Sigmoid colon (tissue), 6 donors: ENCODE measurements at regions not wholly inside any gene's neighbourhood (a gene's known extent, or its start where the extent isn't known, plus 50 kb on each side); places are given as distances from the start of the nearest gene placed in this dataset.

Experiments used
- DNase-seq: peaks from one replicate; pipeline ENCODE4 v3.0.0-alpha.2; 2019
- H3K27ac ChIP-seq, 4 donors: fragments of 200-600 bp; sonication (generic); one replicate each; pipeline ENCODE4 v1.5.1; 2016 to 2019; ENCODE audit warnings: mild to moderate bottlenecking in 1 of 4
- H3K27me3 ChIP-seq, 3 donors: fragments of 200-600 bp; sonication (generic); one replicate each; pipeline ENCODE4 v1.5.1; 2019; ENCODE audit warnings: mild to moderate bottlenecking in 1 of 3
- H3K36me3 ChIP-seq, 4 donors: fragments of 200-600 bp; sonication (generic); one replicate each; pipeline ENCODE4 v1.5.1; 2016 to 2019
- H3K4me1 ChIP-seq, 4 donors: fragments of 200-600 bp; sonication (generic); one replicate each; pipeline ENCODE4 v1.5.1; 2017 to 2019
- H3K4me3 ChIP-seq, 4 donors: fragments of 200-600 bp; sonication (generic); one replicate each; pipeline ENCODE4 v1.5.1; 2017 to 2019; ENCODE audit warnings: mild to moderate bottlenecking in 2 of 4, moderate library complexity in 1 of 4
- H3K9me3 ChIP-seq, 4 donors: fragments of 200-600 bp in 3 of 4; sonication (generic) in 3 of 4; one replicate each; pipeline versions ENCODE4 v1.5.1 to v1.6.1; 2013 to 2019
- EP300 ChIP-seq, 4 donors: sonication (generic); formaldehyde crosslinking; IDR thresholded peaks; one replicate each; pipeline ENCODE4 v1.6.1; 2017; ENCODE audit warnings: antibody characterized with exemption in 4 of 4
- POLR2A ChIP-seq, 2 donors: fragments of 450-650 bp; IDR thresholded peaks; one replicate each; pipeline ENCODE4 v1.6.1; 2016; ENCODE audit warnings: antibody characterized with exemption in 2 of 2, mild to moderate bottlenecking in 2 of 2, moderate library complexity in 2 of 2
- POLR2AphosphoS5 ChIP-seq, 4 donors: sonication (generic); formaldehyde crosslinking; IDR thresholded peaks; one replicate each; pipeline ENCODE4 v1.6.1; 2017; ENCODE audit warnings: antibody characterized with exemption in 4 of 4
- WGBS, 2 donors: extraction: QIAGEN DNeasy Blood & Tissue Kit; methylation state at CpG; one replicate each; pipeline ENCODE4 v1.1.7; 2013; 5-methylcytosine and 5-hydroxymethylcytosine counted together
- intact Hi-C: fragments of 100-400 bp; cut with DNase I; formaldehyde crosslinking; loops from one replicate; pipeline ENCODE4 v1.15.1; 2023
- TF ChIP-seq, protein P1 (sequence below), 4 experiments: fragments of 450-650 bp in 3 of 4; fragments of 200-600 bp in 1 of 4; IDR thresholded peaks; one replicate each; pipeline ENCODE4 v1.5.1; 2016 to 2019; ENCODE audit warnings: antibody characterized with exemption in 4 of 4, mild to moderate bottlenecking in 3 of 4, moderate library complexity in 2 of 4
- donor health status: healthy with polysubstance abuse.
- donor health status: healthy.

DNA sequence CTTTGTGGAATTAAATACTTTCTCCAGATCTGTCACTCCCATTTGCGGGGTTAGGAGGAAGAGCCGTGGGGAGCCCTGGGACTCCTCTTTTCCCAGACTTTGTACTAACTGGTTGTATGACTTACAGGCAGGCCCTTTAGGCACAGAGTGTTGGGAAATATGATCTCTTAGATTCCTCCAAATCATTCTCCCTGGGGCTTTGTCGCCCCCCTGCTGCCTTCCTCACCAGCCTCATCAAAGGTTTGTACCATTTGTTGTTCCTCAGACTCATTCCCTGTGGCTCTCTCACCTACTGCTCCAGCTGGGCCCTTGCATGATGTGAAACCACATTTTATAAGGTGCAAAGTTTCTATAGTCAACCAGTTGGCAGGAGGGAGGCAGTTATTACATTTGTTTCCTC lies 56.4 kb downstream of the CRYGS start:
- no peak overlapping the region for H3K27ac ChIP-seq

DNA sequence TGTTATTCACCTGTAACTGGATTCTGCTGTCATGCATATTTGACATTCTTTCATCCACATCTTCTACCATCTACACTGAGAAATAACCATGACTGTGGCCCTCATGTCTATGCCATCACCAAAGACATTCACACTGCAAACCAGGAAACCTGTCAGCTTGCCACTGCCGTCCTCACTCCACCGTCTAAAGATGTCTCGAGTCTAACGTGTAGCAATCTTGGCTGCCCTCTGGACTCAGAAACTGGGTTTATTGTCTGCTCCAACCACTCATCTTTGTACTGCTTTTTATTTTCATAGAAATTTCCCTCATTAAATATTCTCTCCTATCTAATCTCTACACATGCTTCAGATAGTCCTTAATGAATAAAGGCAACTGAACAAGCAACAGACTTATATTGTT lies 57.1 kb downstream of the CRYGS start:
- 54 to 78% methylated on average over 4 of the region's 4 CpGs for WGBS, 2 donors
- no peak for DNase-seq
- TF ChIP-seq POLR2AphosphoS5 (IDR thresholded peaks at IDR 0.05), result no peak
- TF ChIP-seq POLR2A (IDR thresholded peaks at IDR 0.05), result no peak
- TF ChIP-seq, protein P1, sequence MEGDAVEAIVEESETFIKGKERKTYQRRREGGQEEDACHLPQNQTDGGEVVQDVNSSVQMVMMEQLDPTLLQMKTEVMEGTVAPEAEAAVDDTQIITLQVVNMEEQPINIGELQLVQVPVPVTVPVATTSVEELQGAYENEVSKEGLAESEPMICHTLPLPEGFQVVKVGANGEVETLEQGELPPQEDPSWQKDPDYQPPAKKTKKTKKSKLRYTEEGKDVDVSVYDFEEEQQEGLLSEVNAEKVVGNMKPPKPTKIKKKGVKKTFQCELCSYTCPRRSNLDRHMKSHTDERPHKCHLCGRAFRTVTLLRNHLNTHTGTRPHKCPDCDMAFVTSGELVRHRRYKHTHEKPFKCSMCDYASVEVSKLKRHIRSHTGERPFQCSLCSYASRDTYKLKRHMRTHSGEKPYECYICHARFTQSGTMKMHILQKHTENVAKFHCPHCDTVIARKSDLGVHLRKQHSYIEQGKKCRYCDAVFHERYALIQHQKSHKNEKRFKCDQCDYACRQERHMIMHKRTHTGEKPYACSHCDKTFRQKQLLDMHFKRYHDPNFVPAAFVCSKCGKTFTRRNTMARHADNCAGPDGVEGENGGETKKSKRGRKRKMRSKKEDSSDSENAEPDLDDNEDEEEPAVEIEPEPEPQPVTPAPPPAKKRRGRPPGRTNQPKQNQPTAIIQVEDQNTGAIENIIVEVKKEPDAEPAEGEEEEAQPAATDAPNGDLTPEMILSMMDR (IDR thresholded peaks at IDR 0.05), result no peak
- TF ChIP-seq EP300 (IDR thresholded peaks at IDR 0.05), result no peak

More for the DNA sequence above, 56.4 kb downstream of the CRYGS start:
- Histone ChIP-seq H3K4me1 (no peaks in the 10 kb centered on the region), H3K27me3 (no peaks in the 10 kb centered on the region), H3K4me3 (no peak overlapping the region), H3K9me3 (no peaks in the 10 kb centered on the region), H3K36me3 (no peaks in the 10 kb centered on the region)
- intact Hi-C loops, result no loop called here
- TF ChIP-seq EP300 (IDR thresholded peaks at IDR 0.05) (no peak), POLR2AphosphoS5 (IDR thresholded peaks at IDR 0.05) (no peak), POLR2A (IDR thresholded peaks at IDR 0.05) (no peak)
- TF ChIP-seq, protein P1 (IDR thresholded peaks at IDR 0.05), result no peak
- 81 to 84% methylated on average over 3 of the region's 3 CpGs for WGBS, 2 donors
- no peak for DNase-seq

DNA sequence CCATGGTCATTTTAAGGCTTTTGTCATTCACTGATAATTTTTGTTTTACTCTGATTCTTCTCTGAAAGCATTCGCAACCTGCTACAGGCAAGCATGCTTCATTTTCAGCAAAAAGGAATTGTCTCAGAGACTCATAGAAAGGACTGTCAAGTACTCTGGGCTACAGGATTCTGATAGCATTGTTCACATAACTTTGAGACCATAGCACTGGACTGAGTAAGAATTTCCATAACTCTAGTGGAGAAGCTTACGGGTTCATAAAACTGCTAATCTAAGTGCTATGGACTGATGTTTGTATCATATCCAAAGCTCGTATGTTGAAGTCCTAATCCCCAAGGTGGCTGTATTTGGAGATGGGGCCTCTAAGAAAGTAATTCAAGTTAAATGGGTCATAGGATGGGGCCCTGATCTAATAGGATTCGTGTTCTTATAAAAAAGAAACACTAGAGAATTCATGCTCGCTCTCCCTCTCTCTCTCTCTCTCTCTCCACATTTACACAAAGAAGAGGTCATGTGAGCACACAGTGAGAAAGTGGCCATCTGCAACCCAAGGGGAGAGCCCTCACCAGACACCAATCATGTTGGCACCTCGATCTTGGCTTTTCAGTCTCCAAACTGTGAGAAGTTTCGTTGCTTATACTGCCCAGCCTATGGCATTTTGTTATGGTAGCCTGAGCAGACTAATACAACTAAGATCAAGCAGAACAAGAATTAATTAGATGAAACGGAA lies 60.4 kb downstream of the CRYGS start:
- no peak for DNase-seq
- Histone ChIP-seq H3K4me1 (no peaks in the 10 kb centered on the region), H3K36me3 (no peaks in the 10 kb centered on the region), H3K27ac (no peak overlapping the region), H3K4me3 (no peak overlapping the region), H3K27me3 (no peaks in the 10 kb centered on the region), H3K9me3 (no peaks in the 10 kb centered on the region)
- WGBS, 2 donors, result 85 to 88% methylated on average over 8 of the region's 8 CpGs
- TF ChIP-seq EP300 (IDR thresholded peaks at IDR 0.05) (no peak), POLR2AphosphoS5 (IDR thresholded peaks at IDR 0.05) (no peak), POLR2A (IDR thresholded peaks at IDR 0.05) (no peak)
- TF ChIP-seq, protein P1 (IDR thresholded peaks at IDR 0.05), result no peak
- intact Hi-C loops, result no loop called here

More for the DNA sequence above, 57.1 kb downstream of the CRYGS start:
- no peaks in the 10 kb centered on the region for H3K36me3 ChIP-seq
- intact Hi-C loops, result no loop called here
- no peaks in the 10 kb centered on the region for H3K4me1 ChIP-seq
- no peak overlapping the region for H3K27ac ChIP-seq
- H3K27me3 ChIP-seq, result no peaks in the 10 kb centered on the region
- no peaks in the 10 kb centered on the region for H3K9me3 ChIP-seq
- no peak overlapping the region for H3K4me3 ChIP-seq

DNA sequence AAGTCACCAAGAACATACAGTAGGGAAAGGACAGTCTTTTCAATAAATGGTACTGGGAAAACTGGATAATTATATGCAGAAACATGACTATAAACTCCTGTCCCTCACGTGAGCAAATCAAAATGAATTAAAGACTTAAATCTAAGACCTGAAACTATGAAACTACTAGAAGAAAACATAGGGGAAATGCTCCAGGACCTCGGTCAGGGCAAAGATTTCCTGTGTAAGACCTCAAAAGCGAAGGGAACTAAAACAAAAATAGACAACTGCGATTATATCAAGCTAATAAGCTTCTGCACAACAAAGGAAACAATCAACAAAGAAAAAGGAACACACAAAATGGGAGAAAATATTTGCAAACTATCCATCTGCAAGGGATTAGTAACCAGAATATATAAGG lies 62.7 kb downstream of the CRYGS start:
- WGBS, 2 donors, result 53 to 75% methylated on average over 4 of the region's 4 CpGs
- TF ChIP-seq, protein P1 (IDR thresholded peaks at IDR 0.05), result no peak
- TF ChIP-seq POLR2A (IDR thresholded peaks at IDR 0.05), result no peak
- no peak for TF ChIP-seq POLR2AphosphoS5 (IDR thresholded peaks at IDR 0.05)
- TF ChIP-seq EP300 (IDR thresholded peaks at IDR 0.05), result no peak
- intact Hi-C loops, result no loop called here
- DNase-seq, result no peak
- Histone ChIP-seq H3K4me1 (no peaks in the 10 kb centered on the region), H3K36me3 (no peaks in the 10 kb centered on the region), H3K9me3 (no peaks in the 10 kb centered on the region), H3K4me3 (no peak overlapping the region), H3K27ac (no peak overlapping the region), H3K27me3 (peaks cover 0 to 3% (median 0%) of the 10 kb centered on the region in 3 donors)

DNA sequence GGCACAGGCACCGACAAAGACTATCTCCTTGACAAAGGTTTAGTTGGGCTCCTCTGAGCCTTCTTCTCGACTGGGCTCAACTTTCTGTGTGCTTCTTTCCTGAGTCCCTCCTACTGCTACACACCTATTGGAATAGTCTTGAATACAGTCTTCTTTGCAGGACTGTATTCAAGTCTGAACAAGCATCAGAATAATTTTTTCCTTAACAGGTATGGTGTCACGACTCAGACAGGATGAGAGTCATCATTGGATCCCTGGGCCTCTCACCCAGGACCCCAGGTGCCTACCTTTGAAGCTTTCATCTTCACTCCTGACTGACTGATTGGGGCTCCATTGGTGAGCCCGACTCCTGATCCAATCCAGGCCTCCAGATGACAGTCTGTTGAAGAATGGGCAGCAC lies 66.3 kb downstream of the CRYGS start:
- no peaks in the 10 kb centered on the region for H3K4me1 ChIP-seq
- H3K36me3 ChIP-seq, result no peaks in the 10 kb centered on the region
- WGBS, 2 donors, result 81 to 87% methylated on average over 4 of the region's 4 CpGs
- H3K4me3 ChIP-seq, result no peak overlapping the region
- intact Hi-C loops, result no loop called here
- no peak overlapping the region for H3K27ac ChIP-seq
- DNase-seq, result no peak
- H3K9me3 ChIP-seq, result no peaks in the 10 kb centered on the region
- H3K27me3 ChIP-seq, result peaks cover 0 to 3% (median 0%) of the 10 kb centered on the region in 3 donors
- no peak for TF ChIP-seq POLR2A (IDR thresholded peaks at IDR 0.05)
- no peak for TF ChIP-seq EP300 (IDR thresholded peaks at IDR 0.05)
- TF ChIP-seq, protein P1 (IDR thresholded peaks at IDR 0.05), result no peak
- no peak for TF ChIP-seq POLR2AphosphoS5 (IDR thresholded peaks at IDR 0.05)
